Upper lobe of left lung (tissue), 4 donors: ENCODE measurements at regions not wholly inside any gene's neighbourhood (a gene's known extent, or its start where the extent isn't known, plus 50 kb on each side); places are given as distances from the start of the nearest gene placed in this dataset.

Source experiments
- CTCF ChIP-seq, 6 experiments: fragments of 450-650 bp in 4 of 6; fragments of 200-600 bp in 2 of 6; sonication (generic) in 2 of 6; IDR thresholded peaks; one replicate each; pipeline ENCODE4 v1.5.1; 2016 to 2019; ENCODE audit warnings: antibody characterized with exemption in 6 of 6
- POLR2AphosphoS5 ChIP-seq, 2 donors: sonication (generic); formaldehyde crosslinking; IDR thresholded peaks; one replicate each; pipeline ENCODE4 v1.5.1; 2017; ENCODE audit warnings: antibody characterized with exemption in 2 of 2

GRCh38 chr7:12815426-12815825 is 128.0 kb downstream of the ARL4A start:
- no peak for TF ChIP-seq CTCF (IDR thresholded peaks at IDR 0.05)
- TF ChIP-seq POLR2AphosphoS5 (IDR thresholded peaks at IDR 0.05), result no peak
